Omental fat pad (tissue), 3 donors: ENCODE measurements at regions not wholly inside any gene's neighbourhood (a gene's known extent, or its start where the extent isn't known, plus 50 kb on each side); places are given as distances from the start of the nearest gene placed in this dataset.
"Not testable (repeated sequence)": the region's sequence is repeated elsewhere in the genome, so short reads cannot be mapped to it uniquely, and the experiment has no call there.

Experiments used
- ATAC-seq: fragments of 150-250 bp; one replicate; pipeline ENCODE4 v1.9.1; 2016; ENCODE audit warnings: mild to moderate bottlenecking, moderate library complexity; ENCODE audit not compliant: low FRiP score
- DNase-seq: peaks from one replicate; pipeline ENCODE4 v3.0.0-alpha.2; 2019; ENCODE audit warnings: low spot score
- TF ChIP-seq, protein P1 (sequence below), 3 donors: fragments of 450-650 bp; IDR thresholded peaks; one replicate each; pipeline ENCODE4 v1.5.1; 2016 to 2017; ENCODE audit warnings: antibody characterized with exemption in 3 of 3, mild to moderate bottlenecking in 3 of 3, moderate library complexity in 2 of 3

- no peak for DNase-seq
- ATAC-seq = no peak
- TF ChIP-seq, protein P1, sequence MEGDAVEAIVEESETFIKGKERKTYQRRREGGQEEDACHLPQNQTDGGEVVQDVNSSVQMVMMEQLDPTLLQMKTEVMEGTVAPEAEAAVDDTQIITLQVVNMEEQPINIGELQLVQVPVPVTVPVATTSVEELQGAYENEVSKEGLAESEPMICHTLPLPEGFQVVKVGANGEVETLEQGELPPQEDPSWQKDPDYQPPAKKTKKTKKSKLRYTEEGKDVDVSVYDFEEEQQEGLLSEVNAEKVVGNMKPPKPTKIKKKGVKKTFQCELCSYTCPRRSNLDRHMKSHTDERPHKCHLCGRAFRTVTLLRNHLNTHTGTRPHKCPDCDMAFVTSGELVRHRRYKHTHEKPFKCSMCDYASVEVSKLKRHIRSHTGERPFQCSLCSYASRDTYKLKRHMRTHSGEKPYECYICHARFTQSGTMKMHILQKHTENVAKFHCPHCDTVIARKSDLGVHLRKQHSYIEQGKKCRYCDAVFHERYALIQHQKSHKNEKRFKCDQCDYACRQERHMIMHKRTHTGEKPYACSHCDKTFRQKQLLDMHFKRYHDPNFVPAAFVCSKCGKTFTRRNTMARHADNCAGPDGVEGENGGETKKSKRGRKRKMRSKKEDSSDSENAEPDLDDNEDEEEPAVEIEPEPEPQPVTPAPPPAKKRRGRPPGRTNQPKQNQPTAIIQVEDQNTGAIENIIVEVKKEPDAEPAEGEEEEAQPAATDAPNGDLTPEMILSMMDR (IDR thresholded peaks at IDR 0.05) = no peak
Measured at GRCh38 chr1:218930000-218930399, 243.7 kb upstream of the LYPLAL1 start.

GRCh38 chr1:218930472-218931241 lies 243.0 kb upstream of the LYPLAL1 start:
- ATAC-seq (no peak), DNase-seq (no peak)
- TF ChIP-seq, protein P1 (IDR thresholded peaks at IDR 0.05) = no peak

- no peak for DNase-seq
- no peak for ATAC-seq
- TF ChIP-seq, protein P1 (IDR thresholded peaks at IDR 0.05) = no peak
Measured at GRCh38 chr1:218931324-218931723, 242.4 kb upstream of the LYPLAL1 start.

DNA sequence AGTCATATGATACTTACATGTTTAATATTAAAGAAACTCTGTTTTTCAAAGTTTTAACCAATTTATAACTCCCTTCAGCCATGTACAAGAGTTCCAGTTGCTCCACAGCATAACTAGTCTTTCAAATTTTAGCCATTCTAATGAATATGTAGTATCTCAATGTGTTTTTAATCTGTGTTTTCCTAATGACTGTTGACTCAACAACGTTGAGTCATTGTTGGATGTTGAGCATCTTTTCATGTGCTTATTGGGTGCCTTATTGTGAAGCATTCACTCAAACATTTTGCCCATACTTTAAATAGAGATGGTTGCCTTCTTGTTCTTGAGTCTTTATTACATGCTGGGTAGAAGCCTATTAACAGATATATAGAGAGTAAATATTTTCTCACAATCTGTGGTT lies 240.2 kb upstream of the LYPLAL1 start:
- TF ChIP-seq, protein P1 (IDR thresholded peaks at IDR 0.05) = no peak
- no peak for ATAC-seq
- DNase-seq = no peak

DNA sequence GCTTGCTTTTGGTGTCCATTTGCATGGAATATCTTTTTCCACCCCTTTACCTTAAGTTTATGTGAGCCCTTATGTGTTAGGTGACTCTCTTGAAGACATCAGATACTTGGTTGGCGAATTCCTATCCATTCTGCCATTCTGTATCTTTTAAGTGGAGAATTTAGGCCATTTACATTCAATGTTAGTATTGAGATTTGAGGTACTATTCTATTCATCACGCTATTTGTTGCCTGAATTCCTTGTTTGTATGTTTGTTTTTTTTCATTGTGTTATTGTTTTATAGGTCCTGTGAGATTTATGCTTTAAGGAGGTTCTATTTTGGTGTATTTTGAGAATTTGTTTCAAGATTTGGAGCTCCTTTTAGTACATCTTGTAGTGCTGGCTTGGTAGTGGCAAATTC lies 238.3 kb upstream of the LYPLAL1 start:
- DNase-seq, ATAC-seq: not testable (repeated sequence)

GRCh38 chr1:218938259-218938658 lies 235.4 kb upstream of the LYPLAL1 start:
- DNase-seq (no peak), ATAC-seq (no peak)
- TF ChIP-seq, protein P1 (IDR thresholded peaks at IDR 0.05) = no peak

DNA sequence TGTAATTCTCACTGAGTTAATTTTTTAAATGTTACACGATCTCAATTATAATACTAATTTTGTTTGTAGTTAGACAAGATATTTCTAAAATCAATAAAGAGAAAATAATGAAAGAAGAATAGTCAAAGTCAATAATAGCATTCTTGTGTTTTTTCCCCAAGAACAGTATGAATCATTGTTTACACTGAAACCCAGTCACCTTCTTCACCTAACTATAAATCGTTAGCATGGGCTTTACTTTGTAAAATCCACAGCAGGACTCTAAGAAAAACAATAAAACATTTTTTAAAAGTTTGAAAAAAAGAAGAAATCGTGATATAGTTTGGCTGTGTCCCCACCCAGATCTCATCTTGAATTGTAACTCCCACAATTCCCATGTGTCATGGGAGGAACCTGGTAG lies 234.6 kb upstream of the LYPLAL1 start:
- TF ChIP-seq, protein P1 (IDR thresholded peaks at IDR 0.05) = no peak
- no peak for ATAC-seq
- no peak for DNase-seq
